C4-2B (cell line): ENCODE measurements at regions not wholly inside any gene's neighbourhood (a gene's known extent, or its start where the extent isn't known, plus 50 kb on each side); places are given as distances from the start of the nearest gene placed in this dataset.

Experiments
- ZFX ChIP-seq: fragments of 450-650 bp; IDR thresholded peaks from 2 replicates; pipeline ENCODE4 v1.6.1; 2017
- TF ChIP-seq, protein P1 (sequence below): fragments of 450-650 bp; conservative IDR thresholded peaks from 2 replicates; pipeline ENCODE4 v1.5.1; 2017; ENCODE audit warnings: mild to moderate bottlenecking

DNA sequence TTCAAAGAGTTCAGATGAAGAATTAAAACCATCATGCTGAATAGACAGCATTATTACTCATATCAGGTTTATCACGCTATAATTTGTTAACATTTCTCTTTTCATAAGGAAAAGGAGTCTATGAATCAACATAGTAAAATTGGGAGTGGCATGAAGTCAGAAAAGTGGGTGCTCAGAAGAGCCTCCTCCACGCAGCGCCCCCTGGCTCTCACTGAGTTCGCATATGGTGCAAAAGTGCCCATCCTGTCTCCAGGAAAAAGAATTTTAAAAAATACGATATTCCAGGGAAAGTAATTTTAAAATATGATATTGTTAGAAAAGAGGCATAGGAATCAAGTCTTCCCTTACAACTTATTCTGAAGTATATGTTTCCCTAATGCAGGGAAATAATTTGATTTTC is 176.3 kb upstream of the TCERG1L start:
- TF ChIP-seq, protein P1, sequence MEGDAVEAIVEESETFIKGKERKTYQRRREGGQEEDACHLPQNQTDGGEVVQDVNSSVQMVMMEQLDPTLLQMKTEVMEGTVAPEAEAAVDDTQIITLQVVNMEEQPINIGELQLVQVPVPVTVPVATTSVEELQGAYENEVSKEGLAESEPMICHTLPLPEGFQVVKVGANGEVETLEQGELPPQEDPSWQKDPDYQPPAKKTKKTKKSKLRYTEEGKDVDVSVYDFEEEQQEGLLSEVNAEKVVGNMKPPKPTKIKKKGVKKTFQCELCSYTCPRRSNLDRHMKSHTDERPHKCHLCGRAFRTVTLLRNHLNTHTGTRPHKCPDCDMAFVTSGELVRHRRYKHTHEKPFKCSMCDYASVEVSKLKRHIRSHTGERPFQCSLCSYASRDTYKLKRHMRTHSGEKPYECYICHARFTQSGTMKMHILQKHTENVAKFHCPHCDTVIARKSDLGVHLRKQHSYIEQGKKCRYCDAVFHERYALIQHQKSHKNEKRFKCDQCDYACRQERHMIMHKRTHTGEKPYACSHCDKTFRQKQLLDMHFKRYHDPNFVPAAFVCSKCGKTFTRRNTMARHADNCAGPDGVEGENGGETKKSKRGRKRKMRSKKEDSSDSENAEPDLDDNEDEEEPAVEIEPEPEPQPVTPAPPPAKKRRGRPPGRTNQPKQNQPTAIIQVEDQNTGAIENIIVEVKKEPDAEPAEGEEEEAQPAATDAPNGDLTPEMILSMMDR, result peak; percentile 32
- TF ChIP-seq ZFX, result no peak
